ENCODE measurements at regions not wholly inside any gene's neighbourhood (a gene's known extent, or its start where the extent isn't known, plus 50 kb on each side); places are given as distances from the start of the nearest gene placed in this dataset.

DNA sequence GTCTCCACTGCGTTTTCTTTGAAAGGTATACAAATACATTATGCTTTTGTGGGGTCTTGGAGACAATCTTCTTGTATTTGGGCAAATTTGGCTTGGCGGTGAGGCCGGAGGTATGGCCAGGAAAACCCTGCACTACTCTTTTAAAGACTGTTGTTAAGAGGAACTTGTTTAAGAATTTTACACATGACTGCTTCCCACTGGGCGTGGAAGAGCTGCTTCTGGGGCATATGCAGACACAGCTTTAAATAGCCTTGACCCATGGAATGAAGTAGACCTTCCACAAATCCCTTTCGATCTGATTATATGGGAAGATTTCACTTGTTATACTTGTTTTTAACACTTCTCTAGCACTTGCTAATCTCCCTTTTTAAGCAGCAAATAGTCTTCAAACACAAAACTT, 453.6 kb downstream of the MN1 start:
- DNase-seq (ENCODE audit: low read depth): no peak

DNA sequence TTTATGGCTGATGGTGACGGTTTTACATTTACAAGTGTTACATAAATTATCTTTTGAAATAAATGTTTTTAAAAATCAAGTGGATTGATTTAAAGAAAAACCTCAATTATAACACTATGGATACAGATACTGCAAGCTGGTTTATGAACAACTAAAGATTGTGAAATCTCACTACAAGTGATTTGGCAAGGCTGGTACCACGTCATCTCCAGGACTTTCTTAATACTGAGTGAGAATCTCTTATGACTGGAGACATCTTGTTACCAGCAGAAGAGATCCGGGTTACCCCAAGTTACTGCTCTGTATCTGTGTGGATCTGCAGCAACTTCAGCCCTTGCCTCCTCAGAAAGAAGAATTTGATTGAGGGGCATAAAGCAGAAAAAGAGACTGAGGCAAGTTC, 452.9 kb downstream of the MN1 start:
- DNase-seq (ENCODE audit: low read depth): no peak

DNA sequence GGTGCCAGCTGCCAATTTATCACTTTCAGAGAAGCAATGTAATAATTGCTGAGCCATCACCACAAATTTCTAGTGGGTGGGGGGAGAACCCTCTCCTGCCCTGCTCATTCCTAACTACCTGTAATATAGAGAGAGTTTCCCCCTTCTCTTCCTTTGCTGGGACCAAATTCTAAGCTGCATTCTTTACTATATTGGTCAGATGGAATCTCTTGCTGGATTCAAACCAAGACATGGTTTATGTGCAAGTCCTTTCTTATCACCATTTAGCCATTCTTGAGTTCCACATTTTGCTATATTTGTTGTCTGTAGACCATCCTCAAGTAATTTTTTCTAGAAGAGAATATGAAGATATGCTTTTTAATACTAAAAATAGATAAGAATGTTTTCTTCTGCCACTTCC, 452.1 kb downstream of the MN1 start:
- no peak for DNase-seq (ENCODE audit: low read depth)

- DNase-seq (ENCODE audit: low read depth): no peak
Observed at GRCh38 chr22:27350306-27350705, 451.2 kb downstream of the MN1 start.

DNA sequence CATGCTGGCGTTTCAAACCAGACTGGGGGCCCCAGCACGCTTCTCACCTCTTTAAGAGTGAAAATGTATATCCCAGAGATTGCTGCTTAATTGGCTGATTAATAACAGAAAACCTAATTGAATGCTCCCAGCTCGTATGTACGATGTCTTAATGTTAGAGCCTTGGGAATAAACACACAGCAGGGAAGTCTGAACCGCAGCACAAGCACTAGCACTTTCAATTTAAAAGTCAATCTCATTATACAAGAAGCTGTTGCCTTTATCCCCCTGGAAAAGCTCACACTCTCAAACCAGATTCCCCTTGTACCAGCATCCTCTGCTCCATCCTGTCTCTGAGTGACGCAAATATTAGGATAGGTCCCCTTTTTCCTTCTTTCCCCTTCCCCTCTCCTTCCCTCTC, 449.1 kb downstream of the MN1 start:
- no peak for DNase-seq (ENCODE audit: low read depth)

DNA sequence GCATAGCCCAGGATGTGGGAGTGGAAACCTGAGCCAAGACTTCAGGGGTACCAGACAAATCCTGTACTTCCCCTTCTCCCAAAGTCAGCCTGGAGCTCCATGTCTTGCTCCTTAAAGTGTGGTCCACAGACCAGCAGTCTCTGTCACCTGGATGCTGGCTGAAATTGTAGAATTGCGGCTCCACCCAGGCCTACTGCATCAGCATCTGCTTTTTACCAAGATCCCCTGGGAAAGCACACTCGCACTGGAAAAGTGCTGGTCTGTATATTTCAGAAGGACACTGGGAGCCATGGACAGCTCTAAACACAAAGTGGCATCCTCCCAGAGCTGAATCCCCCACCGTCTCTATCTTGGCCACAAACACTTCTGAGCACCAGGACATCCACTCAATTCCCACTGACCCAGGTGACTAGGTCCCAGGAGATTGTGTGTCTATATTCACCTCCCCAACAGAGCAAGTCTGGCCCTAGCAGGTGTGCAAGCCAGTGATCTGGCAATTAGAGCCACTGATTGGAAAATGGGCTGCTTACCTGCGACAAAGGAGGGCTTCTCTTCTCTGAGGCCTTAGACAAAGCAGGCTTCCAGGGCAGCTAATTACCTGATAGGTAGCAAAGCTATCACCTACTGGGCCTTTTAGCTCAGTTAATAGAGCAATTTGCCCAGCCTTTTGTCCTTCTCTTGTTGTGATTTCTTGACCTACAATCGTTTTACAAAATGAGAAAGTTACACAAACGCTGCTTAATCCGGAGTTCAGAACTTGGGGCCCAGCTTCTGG, 443.3 kb downstream of the MN1 start:
- DNase-seq (ENCODE audit: low read depth): no peak

DNA sequence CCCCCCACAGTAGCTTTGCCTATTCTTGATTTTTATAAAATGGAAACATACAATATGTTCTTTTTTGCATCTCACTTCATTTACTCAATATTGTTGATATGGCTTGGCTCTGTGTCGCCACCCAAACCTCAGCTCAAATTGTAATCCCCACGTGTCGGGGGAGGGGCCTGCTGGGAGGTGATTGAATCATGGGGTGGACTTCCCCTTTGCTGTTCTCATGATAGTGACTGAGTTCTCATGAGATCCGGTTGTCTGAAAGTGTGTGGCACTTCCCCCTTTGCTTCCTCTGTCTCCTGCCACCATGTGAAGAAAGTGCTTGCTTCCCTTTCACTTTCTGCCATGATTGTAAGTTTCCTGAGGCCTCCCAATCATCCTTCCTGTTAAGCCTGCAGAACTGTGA, 431.3 kb downstream of the MN1 start:
- no peak for DNase-seq (ENCODE audit: low read depth)

GRCh38 chr22:27370987-27371386, 430.6 kb downstream of the MN1 start:
- DNase-seq (ENCODE audit: low read depth): no peak

DNA sequence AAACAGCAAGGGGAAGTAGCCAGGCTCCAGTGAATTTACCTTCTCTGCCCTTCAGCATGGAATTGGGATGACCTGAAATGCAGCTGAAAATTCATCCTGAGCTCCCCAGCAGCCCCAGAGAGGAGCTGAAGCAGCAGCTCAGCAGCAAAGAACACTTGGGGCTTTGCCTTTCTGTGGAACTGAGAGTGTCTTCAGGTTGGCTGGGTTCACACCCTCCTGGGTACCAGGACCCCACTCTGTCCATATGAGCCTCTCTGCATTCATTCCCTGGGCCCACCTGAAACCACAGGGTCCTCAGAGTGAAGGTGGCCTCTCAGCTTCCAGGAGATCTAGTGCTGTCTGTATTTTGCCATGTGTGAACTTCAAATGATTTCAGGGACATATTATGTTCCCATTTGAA, 429.2 kb downstream of the MN1 start:
- DNase-seq (ENCODE audit: low read depth): no peak

DNA sequence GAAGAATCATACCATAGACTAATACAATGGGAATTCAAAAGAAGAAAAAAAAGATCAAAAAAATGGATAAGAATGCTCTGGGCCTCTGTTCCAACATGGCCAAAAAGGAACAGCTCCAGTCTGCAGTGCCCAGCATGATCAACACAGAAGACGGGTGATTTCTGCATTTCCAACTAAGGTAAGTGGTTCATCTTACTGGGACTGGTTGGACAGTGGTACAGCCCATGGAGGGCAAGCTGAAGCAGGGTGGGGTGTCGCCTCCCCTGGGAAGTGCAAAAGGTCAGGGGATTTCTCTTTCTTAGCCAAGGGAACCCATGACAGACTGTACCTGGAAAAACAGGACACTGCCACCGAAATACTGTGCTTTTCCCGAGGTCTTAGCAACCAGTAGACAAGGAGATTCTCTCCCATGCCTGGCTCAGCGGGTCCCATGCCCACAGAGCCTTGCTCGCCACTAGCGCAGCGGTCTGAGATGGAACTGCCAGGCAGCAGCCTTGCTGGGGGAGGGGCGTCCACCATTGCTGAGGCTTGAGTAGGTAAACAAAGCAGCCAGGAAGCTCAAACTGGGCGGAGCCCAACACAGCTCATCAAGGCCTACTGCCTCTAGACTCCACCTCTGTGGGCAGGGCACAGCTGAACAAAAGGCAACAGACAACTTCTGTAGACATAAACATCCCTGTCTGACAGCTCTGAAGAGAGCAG, 428.4 kb downstream of the MN1 start:
- DNase-seq (ENCODE audit: low read depth): no peak

DNA sequence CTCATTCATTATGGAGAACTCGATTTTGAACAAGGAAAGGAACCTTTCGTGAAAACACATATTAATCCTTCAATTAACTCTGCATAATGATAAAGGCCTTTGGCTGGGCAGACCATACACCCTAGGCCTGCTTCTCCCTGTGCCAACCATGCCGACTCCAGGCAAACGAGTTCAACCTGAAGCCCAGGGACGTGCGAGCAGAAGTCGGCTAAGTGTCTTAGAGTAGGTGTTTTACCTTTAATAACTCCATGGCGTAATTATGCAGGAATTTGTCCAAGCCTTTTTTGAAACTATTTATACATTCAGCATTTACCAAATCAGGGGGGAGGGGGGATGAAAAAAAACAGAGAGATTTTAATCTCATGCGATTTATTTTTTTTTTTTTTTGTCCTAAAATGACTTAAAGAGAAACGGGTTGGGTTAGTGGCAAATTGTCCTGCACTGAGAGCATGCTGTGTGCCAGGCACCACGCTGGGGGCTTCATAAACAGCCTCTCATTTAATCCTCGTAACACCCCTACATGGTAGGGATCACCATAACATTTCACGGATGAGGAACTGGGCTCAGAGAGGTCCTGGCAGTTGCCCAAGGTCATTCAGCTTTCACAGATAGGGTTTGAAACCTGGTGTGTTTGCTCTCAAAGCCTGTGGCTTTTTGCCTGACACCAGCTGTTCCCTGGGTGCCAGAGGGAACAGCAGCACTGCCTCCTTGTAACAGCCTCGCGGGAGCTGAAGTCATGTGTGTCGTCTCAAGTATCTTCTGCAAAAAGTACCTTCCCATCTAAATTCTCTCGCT, 423.9 kb downstream of the MN1 start:
- DNase-seq (ENCODE audit: low read depth): no peak

GRCh38 chr22:27378311-27378800, 423.2 kb downstream of the MN1 start:
- no peak for DNase-seq (ENCODE audit: low read depth)

GRCh38 chr22:27378995-27379394, 422.6 kb downstream of the MN1 start:
- no peak for DNase-seq (ENCODE audit: low read depth)

DNA sequence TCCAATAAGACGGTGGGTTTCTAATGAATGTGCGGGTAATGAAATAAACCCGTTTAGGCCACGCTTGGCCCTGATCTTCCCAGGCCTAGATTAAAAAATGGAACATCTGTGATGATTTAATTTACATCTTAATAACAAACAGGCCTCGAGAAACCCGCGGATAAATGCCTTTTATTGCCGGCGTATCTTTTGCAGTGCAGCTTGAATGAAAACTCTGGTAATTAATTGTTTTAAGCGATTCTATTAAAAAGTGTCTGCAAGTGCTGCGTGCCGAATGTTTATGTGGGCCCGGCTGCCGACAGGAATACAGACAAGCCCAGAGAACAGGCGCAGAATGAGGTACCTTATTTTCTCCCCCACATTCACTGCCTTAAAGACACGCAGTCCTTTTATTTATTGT, 420.7 kb downstream of the MN1 start:
- DNase-seq (ENCODE audit: low read depth): no peak

DNA sequence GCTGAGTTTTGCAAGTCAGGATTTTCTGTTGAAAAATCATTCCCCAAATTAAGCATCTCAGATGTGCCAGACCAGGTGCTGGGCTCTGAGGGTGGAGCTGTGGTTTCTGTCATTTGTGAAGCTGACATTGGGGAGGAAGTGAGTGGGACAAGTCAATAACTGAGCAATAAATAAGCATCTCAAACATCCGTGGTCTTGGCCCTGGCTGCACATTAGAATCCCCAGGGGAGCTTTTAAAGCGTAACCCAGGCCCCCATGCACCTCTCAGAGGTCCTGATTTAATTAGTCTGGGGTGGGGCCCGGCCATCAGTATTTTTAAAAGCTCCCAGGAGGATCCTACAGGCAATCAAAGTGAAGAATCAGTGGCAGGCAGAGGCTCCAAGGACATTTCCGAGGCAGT, 420.0 kb downstream of the MN1 start:
- no peak for DNase-seq (ENCODE audit: low read depth)

DNA sequence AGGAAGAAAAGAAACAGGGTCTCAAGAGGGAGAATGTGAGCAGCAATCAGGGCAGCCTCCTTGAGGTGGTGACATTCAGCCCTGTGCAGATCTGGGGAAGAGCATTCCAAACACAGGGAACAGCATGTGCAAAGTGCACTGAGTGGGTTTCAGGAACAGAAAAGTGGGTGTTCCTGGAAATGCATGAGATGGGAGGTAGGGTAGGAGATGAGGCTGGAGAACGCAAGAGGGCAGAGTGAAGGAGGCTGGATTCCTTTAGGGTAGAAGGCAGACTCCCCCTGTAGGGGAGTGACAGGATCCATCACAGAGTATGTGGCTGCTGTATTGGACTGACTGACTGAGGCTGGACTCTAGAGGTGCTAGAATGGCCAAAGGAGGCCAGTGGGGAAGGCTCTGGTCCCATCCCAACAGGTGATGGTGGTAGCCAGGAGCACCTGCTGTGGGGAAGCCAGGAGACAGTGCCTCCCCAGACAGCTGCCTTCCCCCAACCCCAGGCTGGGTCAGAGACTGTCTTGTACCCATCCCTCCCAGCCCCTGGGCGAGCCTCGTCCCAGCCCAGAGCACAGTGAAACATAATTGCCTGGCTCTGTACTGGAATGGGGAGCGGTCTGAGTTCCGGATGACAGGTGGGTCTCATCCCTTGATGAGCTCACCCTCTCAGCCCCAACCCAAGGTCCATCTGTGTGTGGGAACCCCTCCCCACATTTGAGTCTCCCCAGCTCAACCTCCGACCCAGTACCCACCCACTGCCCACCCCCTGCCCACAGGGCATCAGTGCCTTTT, 419.4 kb downstream of the MN1 start:
- no peak for DNase-seq (ENCODE audit: low read depth)

DNA sequence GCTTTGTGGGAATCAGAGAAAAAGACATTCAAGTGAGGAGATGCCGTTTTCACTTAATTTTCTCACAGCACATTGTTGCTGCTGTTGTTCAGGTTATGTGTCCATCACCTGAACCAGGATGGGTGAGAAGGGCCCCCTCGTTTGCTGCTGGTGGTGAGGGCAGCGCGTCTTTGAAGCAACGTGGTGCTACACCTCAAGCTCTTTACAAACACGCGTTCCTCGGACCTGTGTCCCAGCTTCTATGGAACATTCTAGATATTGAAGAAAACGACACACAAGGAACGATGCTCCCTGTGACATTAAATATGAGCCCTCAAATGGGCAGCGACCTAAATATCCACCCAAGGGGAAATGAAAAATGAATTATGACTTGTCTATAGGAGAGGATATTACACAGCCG, 418.6 kb downstream of the MN1 start:
- DNase-seq (ENCODE audit: low read depth): no peak

- no peak for DNase-seq (ENCODE audit: low read depth)
Observed at GRCh38 chr22:27383896-27384295, 417.7 kb downstream of the MN1 start.

DNA sequence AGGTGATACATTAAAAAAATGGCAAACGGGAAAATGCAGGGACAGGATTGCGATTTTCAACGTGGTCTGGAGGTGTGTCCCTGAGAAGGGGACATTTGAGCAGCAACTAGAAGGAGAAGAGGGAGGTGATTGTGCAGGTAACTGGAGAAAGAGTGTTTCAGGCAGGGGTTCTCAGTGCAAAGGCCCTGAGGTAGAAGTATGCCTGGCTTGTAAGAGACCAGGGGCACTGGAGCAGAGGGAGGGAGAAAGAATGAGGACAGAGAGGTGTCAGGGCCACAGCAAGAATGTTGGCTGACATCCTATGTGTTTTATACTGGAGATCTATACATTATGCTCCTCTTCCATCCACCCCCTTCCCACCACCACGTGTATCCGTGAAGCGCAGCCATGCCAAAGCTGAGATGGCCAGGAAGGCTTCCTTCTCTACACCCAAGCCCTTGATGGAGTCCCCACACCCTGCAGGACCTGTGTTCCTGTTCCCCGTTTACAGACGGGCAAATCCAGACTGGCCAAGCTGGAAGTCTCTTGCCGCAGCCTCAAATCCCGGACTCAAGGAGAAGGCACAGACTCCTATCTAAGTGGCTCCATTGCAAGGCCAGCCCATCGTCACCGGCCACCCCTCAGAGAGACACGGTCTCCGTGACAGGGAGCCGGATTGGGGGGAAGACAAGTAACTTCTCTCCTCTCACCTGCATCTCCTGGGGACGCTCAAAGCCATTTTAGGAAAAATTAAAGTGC, 416.1 kb downstream of the MN1 start:
- no peak for DNase-seq (ENCODE audit: low read depth)

GRCh38 chr22:27386186-27386585, 415.4 kb downstream of the MN1 start:
- DNase-seq (ENCODE audit: low read depth): no peak

DNA sequence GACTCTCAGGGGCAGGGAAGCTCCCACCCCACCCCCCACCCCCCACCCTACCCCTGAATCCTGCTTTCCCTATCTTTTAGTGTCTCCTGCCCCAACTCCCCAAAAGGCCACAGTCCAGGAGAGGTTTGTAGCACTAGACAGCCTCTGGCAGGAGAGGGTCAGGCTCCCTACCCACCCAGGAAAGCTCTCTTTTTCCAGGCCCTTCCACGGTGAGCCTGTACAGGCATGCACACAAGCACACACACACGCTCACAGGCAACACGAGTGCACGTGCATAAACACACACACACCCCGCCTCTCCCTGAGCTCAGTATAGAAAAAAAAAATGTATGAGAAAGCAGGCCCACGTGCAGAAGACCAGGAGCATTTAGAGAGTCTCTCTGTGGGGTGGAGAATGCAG, 414.0 kb downstream of the MN1 start:
- no peak for DNase-seq (ENCODE audit: low read depth)
